ENCODE measurements at regions not wholly inside any gene's neighbourhood (a gene's known extent, or its start where the extent isn't known, plus 50 kb on each side); places are given as distances from the start of the nearest gene placed in this dataset.

GRCh38 chr4:72899214-72899613 is 170.3 kb downstream of the COX18 start:
- no peak for FAIRE-seq
- WGBS, 2 donors, result 70 to 76% methylated on average over 6 of the region's 6 CpGs
- H3K36me3 ChIP-seq, result no peaks in the 10 kb centered on the region
- no peak overlapping the region for H3K4me3 ChIP-seq
- H3K27me3 ChIP-seq, result no peaks in the 10 kb centered on the region
- TF ChIP-seq, protein P1, sequence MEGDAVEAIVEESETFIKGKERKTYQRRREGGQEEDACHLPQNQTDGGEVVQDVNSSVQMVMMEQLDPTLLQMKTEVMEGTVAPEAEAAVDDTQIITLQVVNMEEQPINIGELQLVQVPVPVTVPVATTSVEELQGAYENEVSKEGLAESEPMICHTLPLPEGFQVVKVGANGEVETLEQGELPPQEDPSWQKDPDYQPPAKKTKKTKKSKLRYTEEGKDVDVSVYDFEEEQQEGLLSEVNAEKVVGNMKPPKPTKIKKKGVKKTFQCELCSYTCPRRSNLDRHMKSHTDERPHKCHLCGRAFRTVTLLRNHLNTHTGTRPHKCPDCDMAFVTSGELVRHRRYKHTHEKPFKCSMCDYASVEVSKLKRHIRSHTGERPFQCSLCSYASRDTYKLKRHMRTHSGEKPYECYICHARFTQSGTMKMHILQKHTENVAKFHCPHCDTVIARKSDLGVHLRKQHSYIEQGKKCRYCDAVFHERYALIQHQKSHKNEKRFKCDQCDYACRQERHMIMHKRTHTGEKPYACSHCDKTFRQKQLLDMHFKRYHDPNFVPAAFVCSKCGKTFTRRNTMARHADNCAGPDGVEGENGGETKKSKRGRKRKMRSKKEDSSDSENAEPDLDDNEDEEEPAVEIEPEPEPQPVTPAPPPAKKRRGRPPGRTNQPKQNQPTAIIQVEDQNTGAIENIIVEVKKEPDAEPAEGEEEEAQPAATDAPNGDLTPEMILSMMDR (IDR thresholded peaks at IDR 0.05), result no peak
- DNase-seq, result no peak
- ATAC-seq, result no peak
- no peak overlapping the region for H3K27ac ChIP-seq
- H3K4me1 ChIP-seq, result peaks cover 0 to 4% (median 0%) of the 10 kb centered on the region in 3 donors
- intact Hi-C loops (cut with DNase I), result no loop called here
- no peaks in the 10 kb centered on the region for H3K9me3 ChIP-seq

GRCh38 chr4:72896515-72896914 is 173.0 kb downstream of the COX18 start:
- Histone ChIP-seq H3K4me3 (no peak overlapping the region), H3K9me3 (no peaks in the 10 kb centered on the region), H3K27ac (no peak overlapping the region), H3K4me1 (peaks cover 0 to 10% (median 8%) of the 10 kb centered on the region in 3 donors), H3K27me3 (no peaks in the 10 kb centered on the region), H3K36me3 (no peaks in the 10 kb centered on the region)
- no peak for DNase-seq
- no peak for FAIRE-seq
- ATAC-seq, result peak; percentile 16 to 74 (median 64)
- 79 to 80% methylated on average over 3 of the region's 3 CpGs for WGBS, 2 donors
- TF ChIP-seq, protein P1 (IDR thresholded peaks at IDR 0.05), result no peak
- intact Hi-C loops (cut with DNase I), result no loop called here

- FAIRE-seq (no peak), DNase-seq (no peak), ATAC-seq (no peak)
- intact Hi-C loops (cut with DNase I), result no loop called here
- no peaks in the 10 kb centered on the region for H3K27me3 ChIP-seq
- TF ChIP-seq, protein P1 (IDR thresholded peaks at IDR 0.05), result no peak
- H3K9me3 ChIP-seq, result no peaks in the 10 kb centered on the region
- peaks cover 0 to 10% (median 8%) of the 10 kb centered on the region in 3 donors for H3K4me1 ChIP-seq
- no peak overlapping the region for H3K27ac ChIP-seq
- WGBS, 2 donors, result 45 to 51% methylated on average over 5 of the region's 5 CpGs
- H3K4me3 ChIP-seq, result no peak overlapping the region
- no peaks in the 10 kb centered on the region for H3K36me3 ChIP-seq
Measured at GRCh38 chr4:72895408-72895807, 174.1 kb downstream of the COX18 start.

GRCh38 chr4:72893354-72894066 is 176.0 kb downstream of the COX18 start:
- Histone ChIP-seq H3K27ac (no peak overlapping the region), H3K9me3 (no peaks in the 10 kb centered on the region), H3K36me3 (no peaks in the 10 kb centered on the region), H3K4me3 (no peak overlapping the region), H3K27me3 (no peaks in the 10 kb centered on the region), H3K4me1 (peaks cover 0 to 10% (median 8%) of the 10 kb centered on the region in 3 donors)
- 28 to 32% methylated on average over 2 of the region's 2 CpGs for WGBS, 2 donors
- no peak for DNase-seq
- intact Hi-C loops (cut with DNase I), result no loop called here
- FAIRE-seq, result no peak
- peak; percentile 22 to 91 (median 73) for ATAC-seq
- TF ChIP-seq, protein P1 (IDR thresholded peaks at IDR 0.05), result no peak

DNA sequence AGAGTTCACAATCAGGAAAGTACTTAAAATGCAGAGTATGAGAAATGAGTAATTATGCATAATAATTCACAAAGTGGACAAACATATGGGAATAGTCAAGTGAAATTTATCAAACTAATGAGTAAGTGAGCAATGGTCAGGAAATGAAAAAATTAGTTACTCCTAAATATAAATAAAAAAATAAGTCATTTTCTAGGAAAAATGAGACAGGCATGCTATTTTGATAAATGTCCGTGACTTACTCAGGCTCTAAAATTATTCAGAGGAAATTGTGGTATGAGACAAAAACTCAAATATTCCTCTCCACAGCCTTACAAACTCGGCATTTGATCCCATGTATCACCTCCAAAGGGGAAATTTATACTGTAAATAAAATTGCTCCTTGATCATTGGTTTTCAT is 181.2 kb downstream of the COX18 start:
- TF ChIP-seq, protein P1 (IDR thresholded peaks at IDR 0.05), result no peak
- no peak overlapping the region for H3K27ac ChIP-seq
- no peak overlapping the region for H3K4me3 ChIP-seq
- 74 to 90% methylated on average over 2 of the region's 2 CpGs for WGBS, 2 donors
- FAIRE-seq (no peak), DNase-seq (no peak), ATAC-seq (no peak)
- intact Hi-C loops (cut with DNase I), result no loop called here
- no peaks in the 10 kb centered on the region for H3K36me3 ChIP-seq
- H3K4me1 ChIP-seq, result peaks cover 0 to 13% (median 6%) of the 10 kb centered on the region in 3 donors
- H3K27me3 ChIP-seq, result no peaks in the 10 kb centered on the region
- H3K9me3 ChIP-seq, result no peaks in the 10 kb centered on the region

All from pancreas (tissue), 10 donors.